ENCODE measurements at regions not wholly inside any gene's neighbourhood (a gene's known extent, or its start where the extent isn't known, plus 50 kb on each side); places are given as distances from the start of the nearest gene placed in this dataset.

DNA sequence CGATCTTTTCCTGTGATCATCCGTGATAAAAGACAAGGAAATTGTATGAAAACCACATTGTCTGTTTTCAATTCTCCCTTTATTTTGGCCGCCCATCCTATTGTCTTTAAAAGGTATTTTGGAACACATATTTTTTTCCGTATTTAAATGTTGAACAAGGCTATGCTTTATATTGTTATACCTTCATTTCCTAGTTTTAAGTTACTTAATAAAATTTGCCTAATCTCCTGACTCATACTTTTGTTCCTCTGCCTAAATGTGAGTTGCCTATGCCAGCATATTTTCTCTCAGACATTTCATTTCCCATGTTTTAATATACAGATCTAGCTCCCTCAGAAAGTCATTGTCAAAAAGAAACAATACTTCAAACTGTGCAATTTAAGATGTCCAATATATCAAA lies 104.2 kb downstream of the SLITRK6 start:
- TF ChIP-seq, protein P1, sequence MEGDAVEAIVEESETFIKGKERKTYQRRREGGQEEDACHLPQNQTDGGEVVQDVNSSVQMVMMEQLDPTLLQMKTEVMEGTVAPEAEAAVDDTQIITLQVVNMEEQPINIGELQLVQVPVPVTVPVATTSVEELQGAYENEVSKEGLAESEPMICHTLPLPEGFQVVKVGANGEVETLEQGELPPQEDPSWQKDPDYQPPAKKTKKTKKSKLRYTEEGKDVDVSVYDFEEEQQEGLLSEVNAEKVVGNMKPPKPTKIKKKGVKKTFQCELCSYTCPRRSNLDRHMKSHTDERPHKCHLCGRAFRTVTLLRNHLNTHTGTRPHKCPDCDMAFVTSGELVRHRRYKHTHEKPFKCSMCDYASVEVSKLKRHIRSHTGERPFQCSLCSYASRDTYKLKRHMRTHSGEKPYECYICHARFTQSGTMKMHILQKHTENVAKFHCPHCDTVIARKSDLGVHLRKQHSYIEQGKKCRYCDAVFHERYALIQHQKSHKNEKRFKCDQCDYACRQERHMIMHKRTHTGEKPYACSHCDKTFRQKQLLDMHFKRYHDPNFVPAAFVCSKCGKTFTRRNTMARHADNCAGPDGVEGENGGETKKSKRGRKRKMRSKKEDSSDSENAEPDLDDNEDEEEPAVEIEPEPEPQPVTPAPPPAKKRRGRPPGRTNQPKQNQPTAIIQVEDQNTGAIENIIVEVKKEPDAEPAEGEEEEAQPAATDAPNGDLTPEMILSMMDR (IDR thresholded peaks at IDR 0.05; ENCODE audit: insufficient read depth, low read length) = no peak
- no peak for TF ChIP-seq POLR2AphosphoS5 (IDR thresholded peaks at IDR 0.05; ENCODE audit: low read depth)
